ENCODE measurements at regions not wholly inside any gene's neighbourhood (a gene's known extent, or its start where the extent isn't known, plus 50 kb on each side); places are given as distances from the start of the nearest gene placed in this dataset.

DNA sequence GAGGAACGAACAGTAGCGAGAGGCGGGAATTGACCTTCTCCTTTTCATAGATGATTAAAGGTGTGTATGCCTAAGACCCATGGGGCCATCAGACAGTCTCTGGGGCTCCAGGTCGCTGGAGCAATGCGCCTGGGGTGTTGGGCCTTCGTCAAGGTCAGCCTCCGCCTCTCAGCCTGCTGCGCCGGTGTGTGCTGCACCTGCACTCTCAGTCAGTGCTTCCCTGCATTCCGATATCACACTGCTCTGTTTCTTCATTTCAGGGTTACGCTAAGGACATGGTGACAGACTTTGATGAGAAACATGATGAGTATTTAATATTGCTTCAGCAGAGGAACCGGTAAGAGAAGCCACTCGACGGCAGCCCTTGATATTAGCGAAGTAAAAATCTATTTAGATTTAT lies 68.2 kb downstream of the KATNIP start:
- TF ChIP-seq POLR2A (IDR thresholded peaks at IDR 0.05; ENCODE audit: low read depth, low read length) (no peak), TAF1 (IDR thresholded peaks at IDR 0.05; ENCODE audit: borderline replicate concordance, low read depth, low read length) (no peak)

Measured in GM12892 (cell line).